HepG2 (cell line): ENCODE measurements at regions not wholly inside any gene's neighbourhood (a gene's known extent, or its start where the extent isn't known, plus 50 kb on each side); places are given as distances from the start of the nearest gene placed in this dataset.

ENCODE experiments used
- ELF1 ChIP-seq: sonication (generic); formaldehyde crosslinking; IDR thresholded peaks from 2 replicates; pipeline ENCODE4 v1.4.0; 2020; ENCODE audit warnings: missing genetic modification reagents
- GATAD1 ChIP-seq: IDR thresholded peaks from 2 replicates; pipeline ENCODE4 v1.6.1; 2016; ENCODE audit warnings: missing genetic modification reagents, missing compliant biosample characterization
- NFYB ChIP-seq: sonication (generic); formaldehyde crosslinking; IDR thresholded peaks from 2 replicates; pipeline ENCODE4 v1.4.0; 2020; ENCODE audit warnings: missing genetic modification reagents
- TF ChIP-seq, protein P1 (sequence below): sonication (generic); formaldehyde crosslinking; IDR thresholded peaks from 2 replicates; pipeline ENCODE4 v1.5.0; 2020; ENCODE audit warnings: mild to moderate bottlenecking, missing genetic modification reagents, moderate library complexity
- TF ChIP-seq, protein P2 (sequence below): IDR thresholded peaks from 2 replicates; pipeline ENCODE4 v1.6.1; 2016; ENCODE audit warnings: mild to moderate bottlenecking, missing biosample characterization, missing genetic modification reagents

DNA sequence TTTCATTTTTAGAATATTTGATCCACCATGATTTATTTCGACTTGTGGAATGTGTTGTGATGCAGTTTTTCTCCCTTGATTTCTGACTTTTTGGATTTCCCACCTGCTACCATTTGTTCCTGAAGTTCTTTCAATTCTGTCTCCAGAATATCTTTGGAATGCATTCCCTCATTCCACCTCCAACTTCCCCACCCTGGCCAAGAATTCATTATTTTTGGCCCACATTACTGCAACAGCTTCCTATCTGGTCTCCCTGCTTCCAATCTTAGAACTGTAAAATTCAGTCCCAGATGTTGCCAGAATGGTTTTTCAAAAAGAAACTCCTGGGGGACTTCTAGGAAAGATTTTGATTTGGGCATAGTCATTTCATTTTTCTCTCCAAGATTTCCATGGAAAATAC, 182.3 kb upstream of the HS3ST4 start:
- TF ChIP-seq GATAD1 (CRISPR knock-in tag) (no peak), NFYB (CRISPR knock-in tag) (no peak), ELF1 (CRISPR knock-in tag) (no peak)
- TF ChIP-seq, protein P1, sequence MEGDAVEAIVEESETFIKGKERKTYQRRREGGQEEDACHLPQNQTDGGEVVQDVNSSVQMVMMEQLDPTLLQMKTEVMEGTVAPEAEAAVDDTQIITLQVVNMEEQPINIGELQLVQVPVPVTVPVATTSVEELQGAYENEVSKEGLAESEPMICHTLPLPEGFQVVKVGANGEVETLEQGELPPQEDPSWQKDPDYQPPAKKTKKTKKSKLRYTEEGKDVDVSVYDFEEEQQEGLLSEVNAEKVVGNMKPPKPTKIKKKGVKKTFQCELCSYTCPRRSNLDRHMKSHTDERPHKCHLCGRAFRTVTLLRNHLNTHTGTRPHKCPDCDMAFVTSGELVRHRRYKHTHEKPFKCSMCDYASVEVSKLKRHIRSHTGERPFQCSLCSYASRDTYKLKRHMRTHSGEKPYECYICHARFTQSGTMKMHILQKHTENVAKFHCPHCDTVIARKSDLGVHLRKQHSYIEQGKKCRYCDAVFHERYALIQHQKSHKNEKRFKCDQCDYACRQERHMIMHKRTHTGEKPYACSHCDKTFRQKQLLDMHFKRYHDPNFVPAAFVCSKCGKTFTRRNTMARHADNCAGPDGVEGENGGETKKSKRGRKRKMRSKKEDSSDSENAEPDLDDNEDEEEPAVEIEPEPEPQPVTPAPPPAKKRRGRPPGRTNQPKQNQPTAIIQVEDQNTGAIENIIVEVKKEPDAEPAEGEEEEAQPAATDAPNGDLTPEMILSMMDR (CRISPR knock-in tag): no peak
- TF ChIP-seq, protein P2, sequence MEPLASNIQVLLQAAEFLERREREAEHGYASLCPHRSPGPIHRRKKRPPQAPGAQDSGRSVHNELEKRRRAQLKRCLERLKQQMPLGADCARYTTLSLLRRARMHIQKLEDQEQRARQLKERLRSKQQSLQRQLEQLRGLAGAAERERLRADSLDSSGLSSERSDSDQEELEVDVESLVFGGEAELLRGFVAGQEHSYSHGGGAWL (CRISPR knock-in tag): no peak
